GM19452 (cell line): ENCODE measurements at regions not wholly inside any gene's neighbourhood (a gene's known extent, or its start where the extent isn't known, plus 50 kb on each side); places are given as distances from the start of the nearest gene placed in this dataset.
"Not testable (repeated sequence)": the region's sequence is repeated elsewhere in the genome, so short reads cannot be mapped to it uniquely, and the experiment has no call there.

Experiments used
- ATAC-seq: cut with Tn5 transposase; IDR thresholded peaks from one replicate; pipeline ENCODE4 v1.9.1; 2021; ENCODE audit not compliant: unreplicated experiment

DNA sequence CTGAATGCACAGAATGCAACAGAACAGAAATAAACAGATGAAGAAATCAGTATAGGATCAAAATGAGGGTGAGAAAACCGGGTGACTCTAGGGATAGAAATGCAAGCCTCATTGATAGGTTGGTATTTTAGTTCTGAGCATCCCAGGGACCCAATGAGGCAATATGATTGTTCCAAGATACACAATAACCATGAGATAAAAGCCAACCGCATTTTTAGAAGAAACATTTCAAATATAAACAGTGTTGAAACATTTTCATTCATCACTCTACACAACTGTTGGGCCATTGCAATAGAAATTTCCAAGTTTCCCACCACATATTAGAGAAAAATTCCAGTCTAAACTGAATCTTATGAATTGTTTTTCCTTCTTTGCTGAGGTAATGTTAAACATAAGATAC, 452.3 kb upstream of the PTGER4 start:
- ATAC-seq, result no peak

DNA sequence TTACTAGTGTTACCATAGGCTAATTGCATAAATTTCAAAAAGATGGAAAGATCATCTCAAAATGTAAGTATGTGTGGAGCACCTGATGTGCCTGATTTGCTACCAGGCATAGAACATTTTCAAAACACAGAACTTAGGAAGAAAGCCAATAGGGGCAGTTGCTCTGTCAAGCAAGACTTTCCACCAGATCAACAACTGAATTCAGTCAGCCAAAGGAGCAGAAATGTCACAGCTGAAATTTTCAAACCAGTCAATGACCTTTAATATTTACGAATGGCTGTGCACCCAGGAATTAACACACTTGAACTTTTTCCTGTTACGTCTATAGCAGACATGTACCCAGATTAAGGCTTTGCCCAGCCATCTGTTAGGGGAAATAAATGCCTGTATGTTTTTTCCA, 452.8 kb upstream of the PTGER4 start:
- no peak for ATAC-seq

DNA sequence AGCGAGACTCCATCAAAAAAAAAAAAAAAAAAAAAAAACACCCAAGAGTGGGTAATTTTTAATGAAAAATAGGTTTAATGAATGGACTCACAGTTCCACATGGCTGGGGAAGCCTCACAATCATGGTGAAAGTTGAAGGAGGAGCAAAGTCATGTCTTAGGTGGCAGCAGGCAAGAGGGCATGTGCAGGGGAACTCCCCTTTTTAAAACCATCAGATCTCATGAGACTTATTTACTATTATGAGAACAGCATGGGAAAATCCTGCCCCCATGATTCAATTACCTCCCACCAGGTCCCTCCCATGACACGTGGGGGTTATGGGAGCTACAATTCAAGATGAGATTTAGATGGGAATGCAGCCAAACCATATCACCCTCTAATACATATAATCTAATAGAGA, 454.6 kb upstream of the PTGER4 start:
- ATAC-seq, result not testable (repeated sequence)

DNA sequence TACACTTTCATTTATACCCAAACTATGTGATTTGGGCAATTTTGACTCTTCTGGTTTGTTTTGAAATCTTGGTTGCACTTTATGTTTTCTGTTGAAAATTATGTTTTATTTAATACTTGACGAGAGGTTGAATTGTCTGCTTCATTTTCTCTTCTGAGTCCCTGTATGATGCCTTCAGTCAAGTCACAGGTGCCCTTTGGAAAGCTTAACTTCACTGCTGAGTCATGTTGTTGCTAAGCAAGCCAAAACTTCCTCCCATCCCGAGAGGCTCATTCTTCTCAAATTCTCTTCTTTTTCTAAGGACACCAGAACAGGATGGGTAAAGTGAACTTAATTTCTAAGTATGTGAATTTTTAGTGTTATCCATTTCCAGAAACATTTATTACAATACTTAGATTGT, 455.3 kb upstream of the PTGER4 start:
- ATAC-seq, result peak; percentile 21

DNA sequence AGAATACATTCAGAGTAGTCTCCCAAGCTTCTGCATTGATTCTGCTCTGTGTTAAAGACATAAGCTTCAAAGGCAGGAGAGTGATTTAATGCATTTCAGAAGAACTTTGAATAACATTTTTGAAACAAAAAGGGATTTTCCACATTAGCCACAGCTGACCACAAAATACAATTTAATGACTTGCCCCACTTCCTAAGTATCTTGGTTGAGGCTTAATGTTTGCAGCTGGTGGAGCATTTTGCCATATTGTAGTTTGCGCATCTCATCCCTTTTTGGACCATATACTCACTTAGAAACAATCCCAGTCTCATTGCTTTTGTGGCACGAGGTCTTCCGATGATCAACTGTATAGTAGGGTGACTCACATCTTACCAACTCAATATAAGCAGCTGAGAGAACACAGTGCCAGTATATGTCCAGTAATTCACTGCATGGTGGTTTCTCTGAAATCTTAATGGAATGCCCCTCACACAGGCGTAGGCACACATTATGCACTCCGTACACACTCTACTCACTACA, 455.8 kb upstream of the PTGER4 start:
- peak; percentile 70 for ATAC-seq

DNA sequence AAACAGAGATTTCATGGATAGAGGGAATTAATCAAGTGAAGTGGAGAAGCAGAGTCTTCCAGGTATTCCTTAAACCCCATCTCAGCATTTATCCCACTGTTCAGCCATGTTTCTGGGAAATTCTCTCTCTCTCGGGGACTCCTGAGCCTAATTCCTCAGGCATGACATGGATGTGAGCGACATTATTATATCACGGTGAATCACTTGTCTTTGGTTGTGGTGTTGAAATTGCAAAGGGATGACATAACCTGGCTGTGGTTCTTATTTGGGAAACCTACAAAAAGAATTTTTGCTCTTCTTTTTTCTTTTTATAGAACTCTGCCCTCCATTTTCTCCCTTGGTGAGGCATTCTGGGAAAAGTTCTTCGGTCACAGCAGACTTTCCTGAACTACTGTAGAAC, 457.9 kb upstream of the PTGER4 start:
- no peak for ATAC-seq

DNA sequence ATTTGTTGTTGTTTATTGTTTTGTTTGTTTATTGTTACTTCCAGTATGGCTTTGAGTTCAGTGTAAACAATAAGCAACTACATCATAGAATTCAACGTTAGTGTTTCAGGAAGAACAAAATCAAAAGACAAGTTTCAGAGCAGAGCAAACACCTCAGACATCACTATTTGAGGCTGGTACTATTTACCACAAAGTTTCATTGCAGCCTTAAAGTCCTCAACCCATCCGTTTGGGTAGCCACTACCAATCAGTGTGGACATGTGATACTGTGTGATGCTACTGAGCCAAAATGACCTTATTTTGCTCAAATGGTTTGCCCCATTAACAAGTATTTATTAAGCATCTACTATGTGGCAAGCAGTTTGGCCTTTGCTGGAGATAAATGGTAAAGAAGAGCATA, 458.5 kb upstream of the PTGER4 start:
- no peak for ATAC-seq

DNA sequence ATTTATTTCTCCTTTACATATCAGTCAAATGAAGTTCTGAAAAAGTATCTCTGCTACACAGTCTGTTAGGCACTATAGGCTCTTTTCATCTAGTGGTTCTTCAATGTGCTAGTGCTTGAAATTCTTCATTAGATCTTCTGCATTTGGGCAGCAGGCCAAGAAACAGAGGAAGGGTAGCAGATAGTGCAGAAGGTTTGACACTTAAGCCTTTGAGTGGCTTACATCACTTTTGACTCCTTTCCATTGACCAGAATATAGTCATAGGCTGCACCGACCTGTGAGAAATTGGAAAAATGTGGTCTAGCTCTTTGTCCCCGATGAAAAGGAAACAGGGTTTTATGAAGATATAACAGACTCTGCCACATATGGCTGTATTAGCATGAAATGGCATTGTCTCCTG, 459.5 kb upstream of the PTGER4 start:
- no peak for ATAC-seq

DNA sequence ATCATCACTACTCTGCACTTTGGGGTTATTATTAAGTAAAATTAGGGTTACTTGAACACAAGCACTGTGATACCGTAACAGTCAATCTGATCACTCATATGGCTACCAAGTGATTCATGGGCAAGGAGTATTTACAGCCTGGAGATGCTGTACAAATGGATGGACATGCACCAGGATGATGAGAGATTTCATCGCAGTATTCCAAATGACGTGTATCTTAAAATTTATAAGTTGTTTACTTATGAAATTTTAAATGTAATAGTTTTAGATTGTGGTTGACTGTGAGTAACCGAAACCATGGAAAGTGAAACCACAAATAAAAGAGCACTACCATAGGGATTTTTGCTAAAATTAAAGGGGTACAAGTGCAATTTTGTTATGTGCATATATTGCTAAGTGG, 462.2 kb upstream of the PTGER4 start:
- no peak for ATAC-seq

DNA sequence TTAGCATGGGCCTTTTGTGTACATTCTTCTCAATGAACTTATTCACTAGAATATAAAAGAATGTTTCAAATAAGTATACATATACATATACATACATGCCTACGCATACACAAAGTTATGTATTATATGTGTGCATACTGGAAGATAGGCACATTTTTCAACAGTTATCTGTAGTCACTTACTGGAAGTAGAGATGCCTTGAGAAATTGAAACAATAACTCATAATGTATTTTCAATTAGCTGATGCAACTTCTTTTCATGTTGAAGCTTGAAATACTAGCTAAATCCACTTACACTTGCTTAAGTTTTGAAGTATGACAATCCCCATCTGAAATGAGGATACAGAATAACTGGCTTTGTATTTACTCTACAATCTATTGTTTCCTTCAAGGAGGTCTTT, 469.0 kb upstream of the PTGER4 start:
- no peak for ATAC-seq

DNA sequence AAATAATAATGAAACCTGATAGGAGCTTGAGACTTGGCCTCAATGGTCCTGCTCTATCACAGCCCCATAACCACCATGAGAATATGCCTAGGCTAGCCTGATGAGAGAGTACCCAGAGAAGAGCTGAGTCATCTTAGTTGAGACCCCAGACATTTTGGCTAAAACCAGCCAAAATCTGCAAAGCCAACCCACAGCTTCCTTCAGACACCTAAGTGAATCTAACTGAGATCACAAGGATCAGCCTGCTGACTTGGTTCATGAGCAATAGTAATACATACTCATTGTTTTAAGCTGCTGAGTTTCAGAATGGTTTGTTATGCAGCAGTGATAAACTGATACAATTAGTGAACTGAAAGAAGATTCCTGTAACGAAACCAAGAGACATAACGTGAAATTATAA, 473.7 kb upstream of the PTGER4 start:
- ATAC-seq, result no peak

DNA sequence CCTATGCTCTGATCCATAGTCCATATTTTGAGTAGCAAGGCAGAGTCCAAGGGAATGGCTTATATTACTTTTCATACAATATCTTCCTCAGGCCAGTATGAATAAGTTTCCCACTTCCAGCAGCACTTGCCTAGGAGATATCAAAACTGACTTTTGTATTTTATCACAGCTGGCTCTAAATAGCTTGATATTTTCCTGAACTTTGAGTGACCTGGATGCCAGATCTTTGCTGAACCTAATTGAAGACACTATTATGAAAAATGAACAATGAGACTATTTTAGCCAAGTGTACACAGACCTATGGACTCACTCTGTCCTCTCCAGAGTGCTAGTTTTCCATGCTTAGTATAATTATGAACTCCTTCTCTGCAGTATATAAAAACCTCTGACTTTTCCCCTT, 475.6 kb upstream of the PTGER4 start:
- ATAC-seq, result no peak

DNA sequence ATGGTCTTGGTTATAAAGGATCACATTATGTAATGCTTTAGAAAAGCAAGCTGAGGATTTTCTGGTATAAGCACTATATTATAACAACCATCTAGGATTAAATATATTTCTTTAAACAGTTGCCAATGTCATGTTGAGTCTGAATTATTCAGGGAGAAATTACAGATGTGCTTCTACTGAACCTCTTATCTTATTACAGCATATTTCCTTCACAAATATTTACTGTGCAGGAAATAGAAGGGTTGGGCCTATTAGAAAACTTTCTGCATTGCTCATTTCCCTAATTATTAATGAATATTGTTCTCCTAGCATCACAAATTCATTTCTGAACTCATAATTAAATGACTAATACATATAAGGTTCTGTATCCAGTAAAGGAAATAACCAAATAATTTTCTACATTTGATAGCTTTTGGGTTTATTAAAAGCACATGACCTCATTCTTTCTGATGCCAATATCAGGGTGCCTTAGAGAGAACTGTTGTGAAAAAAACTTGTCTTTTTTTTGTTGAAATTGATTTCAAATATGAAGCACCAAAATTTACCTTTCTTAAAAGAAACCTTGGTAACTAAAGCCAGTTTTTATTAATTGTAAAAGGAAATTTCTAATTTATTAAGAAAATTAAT, 476.8 kb upstream of the PTGER4 start:
- no peak for ATAC-seq

DNA sequence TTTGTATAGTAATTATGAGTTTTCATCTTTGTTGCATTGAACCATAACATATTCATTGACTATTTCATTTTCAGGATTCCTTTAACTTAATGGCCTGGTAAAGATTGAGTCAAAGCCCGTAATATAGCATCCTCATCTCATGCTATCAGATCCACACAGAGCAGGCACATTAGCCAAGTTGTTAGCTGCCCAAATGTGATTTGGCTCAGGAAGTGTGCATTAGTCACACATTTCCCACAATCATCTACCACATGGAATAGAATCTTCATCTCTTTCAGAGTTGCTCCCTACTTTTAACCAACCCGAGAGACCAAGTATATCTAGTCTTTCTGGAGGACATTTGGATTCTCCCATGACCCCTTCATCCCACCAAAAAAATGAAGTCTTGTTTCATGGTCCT, 481.0 kb upstream of the PTGER4 start:
- no peak for ATAC-seq

DNA sequence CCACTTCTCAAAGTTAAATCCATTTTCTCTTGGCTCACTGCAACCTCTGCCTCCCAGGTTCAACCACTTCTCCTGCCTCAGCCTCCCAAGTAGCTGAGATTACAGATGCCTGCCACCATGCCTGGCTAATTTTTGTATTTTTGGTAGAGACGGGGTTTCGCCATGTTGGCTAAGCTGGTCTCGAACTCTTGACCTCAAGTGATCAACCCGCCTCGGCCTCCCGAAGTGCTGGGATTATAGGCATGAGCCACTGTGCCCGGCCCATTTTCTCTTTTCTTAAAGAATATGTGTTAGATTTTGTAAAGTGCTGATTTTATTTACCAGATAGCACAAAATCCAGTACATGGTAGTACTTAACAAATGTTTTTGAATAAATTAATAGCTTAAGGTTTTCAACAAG, 484.1 kb upstream of the PTGER4 start:
- ATAC-seq, result not testable (repeated sequence)

DNA sequence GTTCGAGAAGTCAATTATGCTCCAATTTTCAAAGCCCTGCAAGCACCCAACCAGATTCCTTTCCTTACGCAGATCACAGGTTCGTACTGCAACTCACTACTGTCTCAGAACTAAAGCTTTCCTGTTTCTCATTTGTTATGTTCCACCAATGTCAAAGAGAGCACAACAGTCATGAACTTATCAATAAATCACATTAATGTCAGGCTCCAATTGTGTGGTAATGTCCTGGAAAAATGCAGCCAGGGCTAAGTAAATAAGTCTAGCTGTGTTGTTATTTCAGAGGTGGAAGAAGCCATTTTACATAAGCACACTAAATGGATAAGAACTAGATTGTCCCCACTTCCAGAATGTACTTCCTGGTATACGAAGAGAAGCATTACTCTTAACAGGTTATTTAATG, 488.6 kb upstream of the PTGER4 start:
- ATAC-seq, result no peak

DNA sequence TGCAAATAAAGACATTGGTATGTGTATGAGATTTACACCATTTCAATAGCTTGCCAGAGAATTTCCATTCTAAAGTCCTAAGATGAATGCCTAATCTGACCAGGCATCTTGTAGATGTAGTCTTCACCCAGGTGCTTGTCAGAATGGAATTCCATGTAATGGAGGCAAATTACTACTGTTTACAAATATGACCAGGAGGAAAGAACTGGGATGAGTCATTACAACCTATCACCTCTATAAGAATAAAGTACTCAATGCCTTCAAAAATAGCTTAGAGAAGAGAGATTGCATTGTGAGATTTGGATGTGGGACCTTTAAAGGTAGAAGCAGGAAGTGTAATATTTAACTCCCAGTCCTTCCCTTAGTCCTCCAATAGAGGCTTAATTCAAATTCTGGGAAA, 507.0 kb upstream of the PTGER4 start:
- no peak for ATAC-seq

DNA sequence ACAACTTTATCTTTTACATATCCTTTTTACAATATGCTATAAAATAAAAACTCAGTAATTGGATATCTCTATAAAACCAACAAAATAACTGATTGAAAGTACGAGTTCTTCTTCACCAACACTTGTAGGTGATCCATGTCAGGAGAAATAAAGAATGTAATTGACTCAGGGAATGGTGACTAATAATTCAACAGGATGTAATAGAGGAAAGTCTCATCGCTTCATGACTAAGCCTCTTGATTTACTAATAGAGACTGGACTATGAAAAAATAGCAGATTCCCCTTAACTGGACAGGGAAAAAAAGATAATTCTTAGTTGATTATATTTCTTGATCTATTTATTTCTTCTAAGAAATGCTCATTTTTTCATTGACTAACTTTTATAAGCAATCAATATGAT, 507.7 kb upstream of the PTGER4 start:
- no peak for ATAC-seq

DNA sequence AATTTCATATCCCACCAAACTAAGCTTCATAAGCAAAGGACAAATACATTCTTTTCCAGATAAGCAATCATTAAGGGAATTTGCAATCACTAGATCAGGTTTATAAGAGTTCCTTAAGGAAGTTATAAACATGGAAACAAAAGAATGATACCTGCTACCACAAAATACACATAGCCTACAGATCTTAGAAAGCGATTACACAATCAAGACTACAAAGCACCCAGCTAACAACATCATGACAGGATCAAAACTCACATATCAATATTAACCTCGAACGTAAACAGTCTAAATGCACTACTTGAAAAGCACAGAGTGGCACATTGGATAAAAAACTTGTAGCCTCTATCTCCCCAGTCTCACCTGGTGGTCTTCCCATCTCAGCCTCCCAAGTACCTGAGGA, 512.4 kb upstream of the PTGER4 start:
- ATAC-seq, result no peak

DNA sequence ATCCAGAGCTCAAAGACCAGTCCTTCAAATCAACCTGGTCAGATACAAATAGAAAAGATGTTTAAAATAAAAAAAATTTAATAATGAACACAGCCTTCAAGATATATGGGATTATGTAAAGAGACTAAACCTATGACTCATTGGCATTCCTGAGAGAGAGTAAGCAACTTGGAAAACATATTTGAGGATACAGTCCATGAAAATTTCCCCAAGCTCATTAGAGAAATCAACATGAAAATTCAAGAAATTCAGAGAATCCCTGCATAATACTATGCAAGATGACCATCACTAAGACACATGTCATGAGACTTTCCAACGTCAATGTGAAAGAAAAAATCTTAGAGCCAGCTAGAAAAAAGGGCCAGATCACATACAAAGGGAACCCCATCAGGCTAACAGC, 512.9 kb upstream of the PTGER4 start:
- no peak for ATAC-seq

DNA sequence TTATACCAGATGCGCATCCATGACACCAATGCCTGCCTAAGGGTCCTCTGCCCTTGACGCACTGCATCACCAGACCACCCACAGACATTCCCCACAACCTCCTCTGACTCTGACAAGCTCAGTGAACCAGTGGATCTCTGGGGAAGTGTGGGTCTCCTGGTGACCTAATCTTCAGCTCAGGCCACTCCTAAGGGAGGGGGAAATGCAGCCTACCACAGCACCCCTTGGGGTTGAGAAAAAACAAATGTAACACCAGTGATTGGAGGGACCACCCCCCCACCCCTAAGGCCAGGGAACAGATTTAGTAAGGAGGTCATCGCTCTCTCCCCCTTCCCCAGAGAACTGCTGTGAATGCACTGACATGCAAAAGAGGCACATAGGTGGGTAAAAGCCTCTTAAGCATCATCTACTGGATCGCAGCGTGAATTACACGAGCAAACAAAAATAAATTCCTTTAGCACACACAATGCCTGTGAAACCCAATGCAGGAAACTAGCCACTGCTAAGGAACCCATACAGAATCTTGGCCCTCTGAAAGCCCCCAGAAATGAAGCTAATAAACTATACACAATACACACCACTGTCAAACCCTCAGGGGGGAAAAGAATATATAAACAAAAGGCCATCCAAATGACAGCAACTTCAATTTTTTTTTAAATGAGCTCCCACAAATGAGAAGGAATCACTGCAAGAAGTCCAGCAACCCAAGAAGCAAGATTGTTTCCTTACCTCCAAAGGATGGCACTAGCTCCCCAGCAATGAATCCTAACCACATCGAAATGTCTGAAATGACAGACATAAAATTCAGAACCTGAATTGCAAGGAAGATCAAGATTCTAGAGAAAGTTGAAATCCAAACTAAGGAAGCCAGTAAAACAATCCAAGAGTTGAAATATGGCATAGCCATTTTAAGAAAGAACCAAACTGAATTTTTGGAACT, 513.7 kb upstream of the PTGER4 start:
- ATAC-seq, result no peak

DNA sequence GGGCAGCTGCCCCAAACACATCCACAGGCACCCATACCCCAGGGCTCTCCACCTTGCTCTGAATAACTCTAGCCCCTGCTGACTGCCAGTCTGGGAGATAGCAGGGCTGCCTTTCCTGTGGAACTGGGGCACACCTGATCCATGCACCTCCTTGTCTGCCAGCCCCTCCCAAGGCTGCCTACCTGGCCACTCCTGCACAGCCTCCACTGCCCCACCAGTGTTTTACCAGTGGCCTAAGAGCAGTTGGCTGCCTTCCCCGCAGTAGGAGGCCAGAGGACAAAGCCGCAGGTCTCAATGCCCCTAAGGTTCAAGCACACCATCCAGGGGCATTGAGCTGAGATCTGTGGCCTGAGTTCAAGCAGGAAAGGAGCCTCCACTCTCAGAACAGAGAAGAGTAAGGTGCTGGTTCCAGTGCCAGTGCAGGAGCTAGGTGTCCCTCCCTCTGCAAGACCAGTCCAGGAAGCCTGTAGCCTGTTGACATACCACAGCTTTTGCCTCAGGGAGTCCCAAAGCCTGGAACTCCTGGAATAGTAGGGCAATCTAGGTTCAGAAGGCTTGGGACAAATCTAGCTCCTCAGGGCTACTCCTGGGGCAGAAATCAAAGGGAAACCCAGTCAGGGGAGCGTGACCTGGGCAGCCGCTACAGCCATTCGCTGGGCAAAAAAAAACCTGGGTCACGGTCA, 514.5 kb upstream of the PTGER4 start:
- ATAC-seq, result no peak
